Effector memory CD8-positive, alpha-beta T cell (primary cell): ENCODE measurements at regions not wholly inside any gene's neighbourhood (a gene's known extent, or its start where the extent isn't known, plus 50 kb on each side); places are given as distances from the start of the nearest gene placed in this dataset.
"Not testable (repeated sequence)": the region's sequence is repeated elsewhere in the genome, so short reads cannot be mapped to it uniquely, and the experiment has no call there.

Experiments used
- ATAC-seq: fragments of 150-1000 bp; cut with Tn5 transposase; replicated peaks from 2 replicates; pipeline ENCODE4 v1.10.0; 2021; ENCODE audit warnings: mild to moderate bottlenecking, moderate library complexity
- DNase-seq, 3 experiments: peaks; one replicate each; pipeline ENCODE4 v3.0.0; 2021
- H3K27ac Mint-ChIP-seq, 2 donors: one replicate each; pipeline ENCODE4 v1.8.0; 2022; ENCODE audit warnings: mild to moderate bottlenecking in 2 of 2, mixed read lengths in 2 of 2, moderate library complexity in 2 of 2
- H3K27me3 Mint-ChIP-seq, 2 donors: one replicate each; pipeline ENCODE4 v1.8.0; 2022; ENCODE audit warnings: mixed read lengths in 2 of 2
- H3K36me3 Mint-ChIP-seq: one replicate; pipeline ENCODE4 v1.8.0; 2022; ENCODE audit warnings: mild to moderate bottlenecking, moderate library complexity, mixed read lengths; ENCODE audit not compliant: insufficient read depth
- H3K4me1 Mint-ChIP-seq, 2 donors: one replicate each; pipeline ENCODE4 v1.8.0; 2022; ENCODE audit warnings: low read depth in 2 of 2, mixed read lengths in 2 of 2
- H3K4me3 Mint-ChIP-seq, 2 donors: one replicate each; pipeline ENCODE4 v1.8.0; 2022; ENCODE audit warnings: mild to moderate bottlenecking in 2 of 2, mixed read lengths in 2 of 2, moderate library complexity in 2 of 2
- H3K9me3 Mint-ChIP-seq, 2 donors: one replicate each; pipeline ENCODE4 v1.8.0; 2022; ENCODE audit warnings: mixed read lengths in 2 of 2

GRCh38 chr14:105901226-105901625 is 374.8 kb downstream of the TMEM121 start:
- Mint-ChIP-seq H3K36me3 (no peaks in the 10 kb centered on the region), H3K9me3 (no peaks in the 10 kb centered on the region), H3K27ac (no peak overlapping the region), H3K27me3 (peaks cover 6 to 45% of the 10 kb centered on the region in 2 donors), H3K4me3 (no peak overlapping the region), H3K4me1 (no peaks in the 10 kb centered on the region)
- DNase-seq: no peak
- ATAC-seq: no peak

DNA sequence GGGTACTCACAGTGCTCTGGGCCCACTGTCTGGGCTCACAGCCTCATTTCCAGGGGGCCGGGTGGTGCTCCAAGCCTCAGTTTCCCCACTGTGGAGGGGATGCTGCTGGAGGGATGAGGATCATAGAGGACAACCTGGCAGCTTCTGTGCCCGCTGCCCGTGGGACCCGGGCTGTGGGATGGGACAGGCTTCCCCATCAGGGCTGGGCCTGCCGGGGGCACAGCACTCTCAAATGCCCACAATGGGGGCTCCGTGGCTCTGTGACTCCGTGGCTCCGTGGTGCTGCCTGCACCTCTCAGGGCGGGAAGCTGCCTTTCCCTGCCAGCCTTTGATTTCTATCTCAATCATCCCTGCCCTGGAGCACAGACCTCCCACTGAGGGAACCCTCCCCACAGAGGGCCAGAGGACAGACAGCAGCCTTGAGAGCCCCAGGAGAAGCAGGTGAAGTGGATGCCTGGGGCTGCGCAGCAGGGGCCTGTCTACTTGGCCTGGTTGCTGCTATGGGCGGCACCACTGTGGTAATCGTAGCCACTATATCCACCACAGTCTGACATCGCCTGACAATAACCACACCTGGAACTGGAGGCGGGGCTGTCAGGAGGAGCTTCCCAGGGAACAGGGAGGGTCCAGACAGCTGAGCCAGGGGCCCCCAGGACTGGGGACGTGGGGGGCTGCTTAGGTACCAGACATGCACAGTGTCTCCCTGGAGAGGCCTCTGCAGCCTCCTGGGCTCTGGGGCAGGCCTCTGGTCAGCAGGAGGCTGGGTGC is 375.9 kb downstream of the TMEM121 start:
- peaks cover 6 to 52% of the 10 kb centered on the region in 2 donors for H3K27me3 Mint-ChIP-seq
- no peak overlapping the region for H3K27ac Mint-ChIP-seq
- DNase-seq (no peak), ATAC-seq (no peak)
- H3K4me1 Mint-ChIP-seq: no peaks in the 10 kb centered on the region
- H3K36me3 Mint-ChIP-seq: no peaks in the 10 kb centered on the region
- H3K4me3 Mint-ChIP-seq: no peak overlapping the region
- H3K9me3 Mint-ChIP-seq: no peaks in the 10 kb centered on the region

- H3K27ac Mint-ChIP-seq, H3K36me3 Mint-ChIP-seq, H3K4me1 Mint-ChIP-seq, H3K4me3 Mint-ChIP-seq, ATAC-seq, DNase-seq, H3K9me3 Mint-ChIP-seq: not testable (repeated sequence)
- H3K27me3 Mint-ChIP-seq: peaks cover 6 to 56% of the 10 kb centered on the region in 2 donors
Observed at GRCh38 chr14:105902899-105903165, 376.4 kb downstream of the TMEM121 start.

DNA sequence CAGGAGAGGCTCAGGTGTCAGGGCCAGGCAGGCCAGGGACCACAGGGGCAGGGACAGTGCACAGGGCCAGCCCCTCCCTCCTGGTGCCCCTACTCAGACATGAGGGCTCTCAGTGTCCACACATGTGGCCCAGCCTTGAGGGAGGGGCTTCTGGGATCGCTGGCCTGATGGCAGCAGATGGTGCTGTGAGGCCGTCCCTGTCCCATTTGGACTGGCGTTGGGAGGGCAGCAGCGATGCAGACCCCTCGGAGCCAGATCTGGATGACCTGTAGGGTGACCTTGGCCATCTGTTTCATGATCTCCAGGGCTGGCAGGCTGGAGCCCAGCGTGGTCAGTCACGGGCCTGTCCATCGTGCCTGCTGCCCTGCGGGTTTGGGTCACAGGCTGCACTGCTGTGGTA is 377.6 kb downstream of the TMEM121 start:
- Mint-ChIP-seq H3K36me3 (no peaks in the 10 kb centered on the region), H3K27me3 (peaks cover 6 to 59% of the 10 kb centered on the region in 2 donors), H3K4me3 (no peak overlapping the region), H3K4me1 (no peaks in the 10 kb centered on the region), H3K27ac (no peak overlapping the region), H3K9me3 (no peaks in the 10 kb centered on the region)
- DNase-seq (no peak), ATAC-seq (no peak)

DNA sequence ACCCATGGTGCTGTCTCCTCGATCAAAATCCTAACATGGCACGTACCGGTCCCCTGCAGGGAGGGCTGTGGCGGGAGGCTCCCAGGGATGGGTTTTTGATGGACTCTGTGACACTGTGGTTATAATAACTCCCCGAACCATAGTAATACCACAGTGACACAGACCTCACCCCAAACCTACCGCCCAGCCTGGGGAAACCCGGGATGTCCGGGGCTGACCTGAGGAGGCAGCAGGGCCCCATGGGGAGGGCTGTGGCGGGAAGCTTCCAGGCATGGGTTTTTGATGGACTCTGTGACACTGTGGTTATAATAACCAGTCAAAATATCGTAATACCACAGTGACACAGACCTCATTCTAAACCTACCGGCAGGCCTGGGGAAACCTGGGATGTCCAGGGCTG is 378.0 kb downstream of the TMEM121 start:
- Mint-ChIP-seq H3K9me3 (no peaks in the 10 kb centered on the region), H3K36me3 (no peaks in the 10 kb centered on the region), H3K4me3 (no peak overlapping the region), H3K27me3 (peaks cover 6 to 55% of the 10 kb centered on the region in 2 donors), H3K4me1 (no peaks in the 10 kb centered on the region), H3K27ac (no peak overlapping the region)
- DNase-seq: no peak
- no peak for ATAC-seq

- H3K4me3 Mint-ChIP-seq: no peak overlapping the region
- H3K36me3 Mint-ChIP-seq: no peaks in the 10 kb centered on the region
- no peak for ATAC-seq
- no peak for DNase-seq
- peaks cover 6 to 60% of the 10 kb centered on the region in 2 donors for H3K27me3 Mint-ChIP-seq
- H3K27ac Mint-ChIP-seq: no peak overlapping the region
- H3K4me1 Mint-ChIP-seq: no peaks in the 10 kb centered on the region
- no peaks in the 10 kb centered on the region for H3K9me3 Mint-ChIP-seq
Observed at GRCh38 chr14:105905456-105905855, 379.1 kb downstream of the TMEM121 start.

GRCh38 chr14:105907276-105907675 is 380.9 kb downstream of the TMEM121 start:
- H3K4me3 Mint-ChIP-seq: no peak overlapping the region
- no peak for DNase-seq
- H3K36me3 Mint-ChIP-seq: no peaks in the 10 kb centered on the region

GRCh38 chr14:105908006-105908405 is 381.6 kb downstream of the TMEM121 start:
- Mint-ChIP-seq H3K4me1 (peaks cover 0 to 2% of the 10 kb centered on the region in 2 donors), H3K36me3 (no peaks in the 10 kb centered on the region), H3K27ac (no peak overlapping the region), H3K9me3 (no peaks in the 10 kb centered on the region), H3K27me3 (peaks cover 6 to 45% of the 10 kb centered on the region in 2 donors), H3K4me3 (no peak overlapping the region)
- no peak for ATAC-seq
- no peak for DNase-seq

More at GRCh38 chr14:105907276-105907675, 380.9 kb downstream of the TMEM121 start:
- H3K4me1 Mint-ChIP-seq: no peaks in the 10 kb centered on the region
- H3K27me3 Mint-ChIP-seq: peaks cover 6 to 45% of the 10 kb centered on the region in 2 donors
- no peak overlapping the region for H3K27ac Mint-ChIP-seq
- ATAC-seq: no peak
- no peaks in the 10 kb centered on the region for H3K9me3 Mint-ChIP-seq

- no peak for ATAC-seq
- Mint-ChIP-seq H3K36me3 (no peaks in the 10 kb centered on the region), H3K27ac (no peak overlapping the region)
Observed at GRCh38 chr14:105908481-105908911, 382.1 kb downstream of the TMEM121 start.

DNA sequence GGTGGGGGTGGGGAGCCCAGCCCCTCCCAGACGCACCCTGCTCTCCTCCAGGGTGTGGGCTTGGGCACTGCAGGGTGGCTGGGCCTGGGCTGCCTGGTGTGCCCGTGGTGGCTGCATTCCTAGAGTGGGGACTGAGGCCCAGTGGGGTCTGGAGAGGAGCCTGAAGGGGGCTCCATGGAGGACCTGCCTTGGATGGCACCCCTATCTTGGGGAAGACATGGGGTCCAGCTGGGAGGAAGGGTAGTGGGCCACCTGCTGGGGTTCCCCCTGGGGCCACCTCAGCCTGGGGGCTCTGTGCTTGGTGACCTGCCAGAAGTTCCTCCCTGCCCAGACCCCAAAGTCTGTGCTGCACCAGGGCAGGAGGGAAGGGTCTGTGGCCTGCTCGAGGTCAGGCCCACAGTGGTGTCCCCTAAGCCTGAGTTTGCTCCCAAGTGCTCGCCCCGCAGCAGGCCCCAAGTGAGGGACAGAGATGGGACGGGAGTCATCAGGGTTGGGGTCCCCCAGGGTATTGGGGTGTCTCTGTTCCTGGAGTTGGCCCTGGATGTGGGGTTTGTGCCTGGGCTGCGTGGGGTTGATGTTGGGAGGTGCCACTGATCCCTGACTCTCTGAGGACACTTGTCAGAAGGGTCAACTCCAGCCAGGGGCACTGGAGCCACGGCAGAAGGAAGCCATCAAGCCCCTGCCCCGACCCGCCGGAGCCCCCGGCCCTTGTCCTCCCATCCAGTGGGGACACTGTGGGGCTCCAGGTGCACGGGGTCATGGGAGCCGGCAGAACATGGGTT is 382.9 kb downstream of the TMEM121 start:
- no peak overlapping the region for H3K27ac Mint-ChIP-seq
- H3K4me3 Mint-ChIP-seq: no peak overlapping the region
- DNase-seq (no peak), ATAC-seq (no peak)
- no peaks in the 10 kb centered on the region for H3K9me3 Mint-ChIP-seq
- H3K36me3 Mint-ChIP-seq: peaks cover 2% of the 10 kb centered on the region
- H3K4me1 Mint-ChIP-seq: peaks cover 0 to 2% of the 10 kb centered on the region in 2 donors
- H3K27me3 Mint-ChIP-seq: peaks cover 0 to 36% of the 10 kb centered on the region in 2 donors

More at GRCh38 chr14:105908481-105908911, 382.1 kb downstream of the TMEM121 start:
- H3K9me3 Mint-ChIP-seq: no peaks in the 10 kb centered on the region
- no peak overlapping the region for H3K4me3 Mint-ChIP-seq
- DNase-seq: no peak
- peaks cover 4 to 40% of the 10 kb centered on the region in 2 donors for H3K27me3 Mint-ChIP-seq
- H3K4me1 Mint-ChIP-seq: peaks cover 0 to 2% of the 10 kb centered on the region in 2 donors

DNA sequence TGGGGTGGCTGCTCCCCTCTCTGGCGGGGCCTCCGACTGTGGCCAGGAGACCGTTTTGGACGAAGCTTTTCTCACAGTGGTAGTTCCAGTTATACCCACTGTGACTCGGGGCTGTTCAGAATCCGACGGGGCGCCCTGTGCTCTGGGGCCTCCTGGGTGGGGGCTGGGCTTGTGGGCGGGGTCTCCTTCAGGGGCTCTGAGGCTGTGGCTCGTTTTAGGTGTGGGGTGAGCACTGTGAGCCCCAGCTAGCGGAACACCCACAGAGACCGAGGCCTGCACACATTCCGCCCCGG is 383.4 kb downstream of the TMEM121 start:
- ATAC-seq, H3K4me1 Mint-ChIP-seq, DNase-seq, H3K4me3 Mint-ChIP-seq, H3K36me3 Mint-ChIP-seq, H3K9me3 Mint-ChIP-seq, H3K27ac Mint-ChIP-seq: not testable (repeated sequence)
- H3K27me3 Mint-ChIP-seq: peaks cover 0 to 36% of the 10 kb centered on the region in 2 donors

DNA sequence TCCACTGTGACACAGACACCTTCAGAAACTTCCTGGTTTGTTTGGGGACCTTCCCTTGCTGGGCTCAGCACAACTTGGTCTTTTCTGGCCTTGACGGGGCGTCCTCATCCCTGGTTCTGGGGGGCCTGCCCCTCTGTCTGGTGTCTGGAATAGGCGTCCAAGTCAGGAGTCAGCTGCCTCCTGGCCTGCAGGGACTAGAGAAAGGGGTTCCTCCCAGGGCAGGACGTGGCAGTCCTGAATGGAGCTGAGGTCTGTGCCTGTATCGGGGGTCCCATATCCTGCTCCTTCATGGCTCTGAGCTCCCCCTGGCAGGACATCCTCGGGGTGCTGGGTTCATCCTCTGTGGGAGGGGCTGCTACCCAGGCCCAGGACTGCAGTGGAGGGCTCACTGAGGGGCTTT is 384.0 kb downstream of the TMEM121 start:
- Mint-ChIP-seq H3K36me3 (peaks cover 2% of the 10 kb centered on the region), H3K4me3 (no peak overlapping the region), H3K4me1 (peaks cover 0 to 2% of the 10 kb centered on the region in 2 donors), H3K9me3 (no peaks in the 10 kb centered on the region), H3K27me3 (peaks cover 0 to 36% of the 10 kb centered on the region in 2 donors), H3K27ac (no peak overlapping the region)
- ATAC-seq: no peak
- no peak for DNase-seq

DNA sequence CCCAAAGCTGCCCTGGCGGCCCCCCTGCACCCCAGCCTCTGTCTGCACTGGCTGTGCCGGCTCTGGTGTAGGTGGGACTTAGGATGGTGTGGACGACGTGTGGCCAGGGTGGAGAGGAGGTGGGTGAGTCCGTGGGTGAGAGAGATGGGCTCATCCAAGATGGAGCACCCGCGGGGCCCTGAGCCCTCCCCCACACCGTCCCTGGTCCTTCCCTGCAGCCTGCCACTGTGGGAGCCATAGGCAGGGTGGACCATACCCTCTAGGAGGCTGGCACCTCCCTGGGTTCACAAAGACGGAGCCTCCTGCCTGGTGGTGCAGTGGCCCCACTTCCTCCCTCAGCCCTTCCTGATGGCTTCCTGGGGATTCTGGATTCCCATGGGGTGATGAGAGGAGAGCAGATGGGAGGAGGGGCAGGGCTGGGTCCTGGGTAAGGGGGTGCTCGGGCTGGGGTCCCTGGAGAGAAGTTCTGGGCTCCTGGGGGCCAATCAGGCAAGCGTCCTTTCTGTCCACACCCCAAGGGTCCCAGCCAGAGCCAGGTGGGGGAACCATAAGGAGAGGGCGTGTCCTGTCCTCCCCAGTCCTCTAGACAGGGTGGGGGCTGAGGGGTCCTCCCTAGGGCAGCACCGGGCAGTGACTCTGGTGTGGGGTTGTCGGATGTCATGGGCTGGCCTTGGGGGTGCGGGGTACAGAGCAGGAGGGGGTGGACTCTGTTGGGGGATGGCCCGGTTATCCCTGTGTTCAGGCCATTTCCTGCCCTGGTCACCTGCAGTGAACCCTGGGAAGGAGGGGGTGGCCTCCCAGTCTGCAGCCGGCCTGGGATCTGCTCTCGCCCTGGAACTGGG is 384.8 kb downstream of the TMEM121 start:
- Mint-ChIP-seq H3K4me3 (no peak overlapping the region), H3K27ac (no peak overlapping the region), H3K36me3 (peaks cover 2% of the 10 kb centered on the region), H3K9me3 (peaks cover 0 to 7% of the 10 kb centered on the region in 2 donors), H3K27me3 (peaks cover 0 to 40% of the 10 kb centered on the region in 2 donors), H3K4me1 (peaks cover 0 to 2% of the 10 kb centered on the region in 2 donors)
- ATAC-seq (no peak), DNase-seq (no peak)
